ENCODE measurements at regions not wholly inside any gene's neighbourhood (a gene's known extent, or its start where the extent isn't known, plus 50 kb on each side); places are given as distances from the start of the nearest gene placed in this dataset.

DNA sequence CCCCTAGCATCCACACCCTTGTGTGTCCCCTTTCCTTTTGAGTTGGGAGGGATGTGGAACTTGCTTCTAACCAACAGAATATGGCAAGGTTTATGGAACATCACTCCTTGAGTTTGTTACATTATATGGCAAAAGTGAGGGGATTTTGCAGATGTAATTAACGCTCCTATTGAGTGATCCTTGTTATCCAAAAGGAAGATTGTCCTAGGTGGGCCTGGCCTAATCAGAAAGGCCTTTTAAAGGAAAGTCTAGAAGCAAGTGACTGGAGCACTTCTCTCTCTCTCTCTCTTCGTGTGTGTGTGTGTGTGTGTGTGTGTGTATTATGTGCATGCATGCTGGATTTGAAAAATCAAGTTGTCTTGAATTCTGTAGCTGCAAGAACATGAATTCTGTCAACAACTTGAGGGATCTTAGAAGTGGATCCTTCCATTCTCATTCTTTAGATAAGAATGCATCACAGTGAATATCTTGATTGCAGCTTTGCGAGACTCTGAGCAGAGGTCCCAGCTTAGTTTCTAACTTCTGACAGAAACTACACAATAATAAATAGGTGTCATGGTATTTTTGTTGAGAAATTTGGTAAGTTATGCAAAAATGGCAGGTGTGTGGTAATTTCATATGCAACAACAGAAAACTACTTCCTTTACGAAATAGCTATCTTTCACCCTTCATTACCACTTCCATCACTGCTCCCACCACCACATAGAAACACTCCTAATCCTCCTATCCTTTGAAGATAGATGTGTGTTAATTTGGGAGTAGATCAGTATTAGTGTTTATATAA is 360.9 kb upstream of the CBLB start:
- DNase-seq, result no peak

DNA sequence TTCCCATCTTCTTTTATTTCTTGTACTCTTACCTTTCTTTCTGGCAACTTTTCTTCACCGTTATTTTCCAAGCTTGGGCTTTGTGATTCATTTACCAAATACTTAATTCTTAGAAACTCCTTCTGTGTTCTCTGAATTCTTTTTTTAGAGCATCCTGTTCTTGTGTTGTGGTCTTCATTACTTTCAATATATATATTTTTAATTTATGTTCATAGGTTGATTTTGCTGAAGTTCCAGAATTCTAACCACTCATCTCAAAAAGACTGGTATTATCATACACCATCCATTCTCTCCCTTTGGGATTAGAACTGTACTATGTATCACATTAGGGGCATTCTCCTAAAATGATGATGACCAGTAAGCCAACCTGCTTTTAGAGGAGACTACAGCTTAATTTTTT is 362.3 kb upstream of the CBLB start:
- no peak for DNase-seq

DNA sequence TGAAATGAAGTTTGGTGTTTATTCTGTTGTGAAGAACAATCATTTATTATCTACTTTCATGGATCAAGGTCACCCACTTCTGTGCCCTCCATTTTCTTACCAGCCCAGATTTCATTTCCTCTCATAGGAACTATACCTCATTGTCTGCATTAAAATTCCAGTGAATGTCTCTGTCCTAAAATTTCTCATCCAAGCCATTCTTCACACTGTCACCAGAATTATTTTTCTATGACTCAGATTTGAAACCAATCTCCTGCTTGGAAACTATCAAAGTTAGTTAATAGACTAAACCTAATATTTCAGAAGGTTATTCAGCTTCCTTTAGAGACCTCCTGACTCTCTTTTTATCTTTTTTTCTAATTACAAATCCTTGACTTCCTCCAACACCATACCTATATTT is 364.1 kb upstream of the CBLB start:
- no peak for DNase-seq

DNA sequence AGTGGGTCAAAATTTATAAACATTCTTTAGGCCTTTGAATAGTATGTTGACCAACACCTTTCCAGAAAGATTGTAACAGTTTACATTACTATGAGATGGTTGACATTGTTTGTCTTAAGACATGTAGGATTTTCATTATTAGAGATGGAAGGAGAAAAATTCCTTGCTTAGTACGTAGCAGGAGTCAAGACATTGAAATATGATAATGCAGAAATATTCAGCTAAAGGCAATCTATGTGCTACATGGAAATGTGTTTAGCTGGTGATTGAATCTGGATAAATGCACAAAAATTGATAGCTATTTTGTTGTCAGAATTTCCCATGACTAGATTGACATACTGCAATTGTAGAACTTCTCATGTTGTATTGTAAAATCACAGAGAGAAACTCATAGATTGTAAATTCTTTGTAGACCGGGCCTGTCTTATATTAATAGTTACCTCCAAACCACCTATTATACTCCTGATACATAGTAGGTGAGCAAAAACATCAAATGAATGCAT is 370.4 kb upstream of the CBLB start:
- no peak for DNase-seq

DNA sequence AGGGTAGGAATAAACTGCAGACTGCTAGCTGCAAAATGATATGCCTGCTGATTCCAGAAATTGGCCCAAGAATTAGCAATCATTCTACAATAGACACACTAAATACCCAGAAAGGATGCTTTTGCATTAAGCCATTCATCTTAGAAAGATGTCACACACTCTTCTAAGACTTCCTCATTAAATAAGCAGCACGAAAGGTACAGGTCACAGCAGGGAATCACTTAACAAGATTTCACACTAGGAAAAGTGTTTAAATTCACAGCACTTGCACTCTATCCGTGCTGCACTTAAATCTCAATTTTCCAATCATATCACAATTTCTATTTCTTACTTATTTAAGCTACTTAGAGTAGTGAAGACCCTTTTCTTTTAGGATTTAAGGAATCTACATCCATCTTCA is 372.8 kb upstream of the CBLB start:
- DNase-seq, result no peak

DNA sequence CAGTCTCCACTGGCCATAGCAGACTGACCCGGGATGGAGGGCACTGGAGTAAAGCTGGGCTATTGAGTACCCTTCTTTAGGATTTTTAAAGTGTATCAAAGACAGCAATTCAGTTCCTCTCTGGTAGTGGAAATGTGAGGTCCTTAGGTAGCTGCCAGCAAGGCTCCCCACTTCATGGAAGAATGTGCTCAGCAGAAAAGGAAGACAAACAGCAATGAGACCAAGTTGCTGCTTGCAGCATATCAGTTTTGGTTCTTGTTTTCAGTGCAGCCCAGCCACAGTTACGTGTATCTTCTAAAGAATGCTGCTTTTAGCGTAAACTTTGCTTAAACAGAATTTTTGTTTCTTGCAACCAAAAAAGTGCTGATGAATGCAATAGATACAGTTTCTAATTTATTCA is 374.0 kb upstream of the CBLB start:
- no peak for DNase-seq

DNA sequence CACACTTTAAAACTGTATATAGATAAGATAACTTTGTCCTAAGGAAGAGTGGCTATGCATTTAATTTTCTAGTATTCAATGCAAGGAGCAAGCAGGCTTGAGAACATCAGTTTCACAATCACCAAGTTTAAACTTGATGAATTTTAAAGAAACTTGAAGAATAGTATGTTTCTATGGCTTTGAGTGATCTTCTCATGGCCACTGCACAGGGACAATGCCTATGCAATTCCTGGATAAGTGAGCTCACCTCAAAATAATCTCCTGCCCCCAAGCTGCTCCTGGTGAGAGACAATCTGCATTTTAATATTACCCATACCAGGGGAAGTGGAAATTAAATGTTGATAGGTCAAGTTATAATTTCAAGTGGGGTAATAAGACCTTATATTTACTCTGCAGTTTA is 376.6 kb upstream of the CBLB start:
- DNase-seq, result no peak

DNA sequence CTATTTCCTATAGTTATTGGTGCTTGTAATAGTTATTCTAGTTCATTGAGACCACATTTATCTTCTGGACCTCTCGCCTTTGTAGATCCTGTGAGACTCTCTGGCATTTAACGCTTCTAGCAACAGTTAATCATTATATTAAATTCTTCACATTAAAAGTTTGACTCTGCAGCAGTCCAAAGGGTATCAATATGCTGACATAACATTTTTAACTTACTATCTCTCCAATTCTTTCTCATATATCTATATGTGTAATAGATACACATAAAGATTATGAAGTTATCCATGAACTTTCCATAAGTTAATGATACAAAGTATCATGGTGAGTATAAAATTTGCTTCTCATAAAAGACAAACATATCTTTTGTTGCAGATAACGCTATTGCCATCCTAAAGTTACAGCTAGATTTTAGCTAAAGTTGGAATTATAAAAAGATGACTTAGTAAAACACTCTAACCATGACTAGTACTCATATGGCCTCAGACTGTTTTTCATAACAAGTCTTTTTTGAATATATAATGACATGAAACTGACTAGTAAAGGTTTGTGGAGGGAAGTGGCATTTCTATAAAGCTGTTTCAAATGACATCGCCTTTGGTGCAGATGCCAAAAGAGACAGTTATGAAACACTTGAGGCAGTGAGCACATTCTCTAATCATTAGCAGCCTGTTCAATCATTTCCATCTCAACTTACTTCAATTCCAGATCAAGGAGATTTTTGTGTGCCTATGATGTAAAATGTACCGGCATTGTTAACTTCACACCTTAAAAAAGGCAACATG is 379.3 kb upstream of the CBLB start:
- no peak for DNase-seq

DNA sequence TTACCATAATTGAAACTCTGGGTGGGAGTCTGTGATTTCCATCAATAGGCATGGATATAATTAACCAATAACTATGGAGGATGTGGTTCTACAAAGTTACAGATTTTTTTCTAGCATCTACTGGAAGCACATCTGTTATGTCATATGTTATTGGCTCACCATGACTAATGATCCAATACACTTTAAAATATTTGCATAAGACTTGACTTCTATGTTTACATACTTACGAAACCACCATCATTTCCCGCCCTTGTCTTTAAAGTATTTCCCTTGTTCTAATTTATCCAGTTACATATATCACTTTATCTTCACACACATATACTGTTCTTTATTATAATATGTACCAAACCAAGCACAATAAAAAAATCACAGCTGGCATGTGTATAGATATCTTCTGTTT is 380.3 kb upstream of the CBLB start:
- no peak for DNase-seq

DNA sequence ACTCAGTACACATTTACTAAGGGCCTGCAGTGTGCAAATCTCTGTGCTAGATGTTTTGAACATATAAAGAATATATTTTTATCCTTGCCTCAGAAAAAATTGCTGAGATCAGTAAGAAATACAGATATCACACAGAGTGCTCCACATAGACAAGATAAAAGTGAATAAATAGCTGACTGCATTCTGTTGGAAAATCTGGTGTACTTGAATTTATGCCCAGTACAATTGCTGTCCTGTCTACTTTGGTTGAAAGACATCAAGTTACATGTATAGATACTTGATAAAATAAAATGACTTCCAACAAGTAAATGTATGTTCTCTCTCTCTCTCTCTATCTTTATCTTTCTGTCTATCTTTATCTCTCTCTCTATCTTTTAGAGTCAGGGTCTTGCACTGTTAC is 381.2 kb upstream of the CBLB start:
- no peak for DNase-seq

DNA sequence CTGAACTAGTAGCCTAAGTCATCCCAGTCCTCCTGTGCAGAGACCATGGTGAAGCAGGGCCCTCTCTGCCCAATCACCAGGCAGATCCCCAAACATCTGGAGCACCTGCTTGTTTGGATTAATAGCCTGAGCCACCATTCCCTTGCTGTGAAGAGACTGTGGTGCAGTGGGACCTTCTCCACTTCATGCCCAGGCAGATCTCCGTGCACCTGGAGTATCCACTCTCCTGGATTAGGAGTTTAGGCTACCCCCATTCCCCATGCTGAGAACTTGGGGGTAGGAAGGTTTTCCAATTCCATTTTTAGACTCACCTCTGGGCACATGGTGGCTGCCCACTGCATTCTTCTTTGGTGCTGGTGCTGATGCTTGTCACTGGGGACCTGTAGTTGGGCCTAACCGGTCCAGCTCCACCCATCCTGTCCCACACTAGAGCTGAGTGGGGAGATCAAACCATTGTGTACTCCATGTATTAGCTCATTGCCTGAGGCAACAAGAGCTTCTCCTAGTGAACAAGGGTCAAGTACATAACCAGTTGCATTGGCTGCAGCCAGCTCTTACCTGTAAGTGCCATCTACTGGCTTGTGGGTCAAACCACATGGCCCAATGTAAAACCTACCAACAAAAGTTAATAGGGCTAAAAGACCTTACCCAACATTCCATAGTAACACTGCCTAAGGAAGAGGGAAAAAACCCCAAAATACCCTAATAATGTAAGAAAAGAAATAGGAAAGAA is 382.5 kb upstream of the CBLB start:
- DNase-seq, result no peak

DNA sequence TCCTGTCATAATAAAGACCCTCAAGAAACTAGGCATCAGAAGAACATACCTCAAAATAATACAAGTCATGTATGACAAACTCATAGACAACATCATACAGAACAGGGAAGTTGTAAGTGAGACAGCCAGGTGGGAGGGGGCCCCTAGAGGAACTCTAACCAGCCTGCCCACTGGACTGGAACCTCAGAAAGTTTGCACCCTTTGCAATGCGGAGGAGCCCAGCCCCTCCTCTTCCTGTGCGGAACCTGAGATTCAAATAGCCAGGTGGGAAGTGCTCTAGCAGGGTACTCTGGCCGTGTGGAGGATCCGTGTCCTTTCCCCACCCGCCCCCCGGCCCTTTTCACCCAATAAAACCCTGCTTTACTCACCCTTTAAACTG is 387.0 kb upstream of the CBLB start:
- DNase-seq, result no peak

DNA sequence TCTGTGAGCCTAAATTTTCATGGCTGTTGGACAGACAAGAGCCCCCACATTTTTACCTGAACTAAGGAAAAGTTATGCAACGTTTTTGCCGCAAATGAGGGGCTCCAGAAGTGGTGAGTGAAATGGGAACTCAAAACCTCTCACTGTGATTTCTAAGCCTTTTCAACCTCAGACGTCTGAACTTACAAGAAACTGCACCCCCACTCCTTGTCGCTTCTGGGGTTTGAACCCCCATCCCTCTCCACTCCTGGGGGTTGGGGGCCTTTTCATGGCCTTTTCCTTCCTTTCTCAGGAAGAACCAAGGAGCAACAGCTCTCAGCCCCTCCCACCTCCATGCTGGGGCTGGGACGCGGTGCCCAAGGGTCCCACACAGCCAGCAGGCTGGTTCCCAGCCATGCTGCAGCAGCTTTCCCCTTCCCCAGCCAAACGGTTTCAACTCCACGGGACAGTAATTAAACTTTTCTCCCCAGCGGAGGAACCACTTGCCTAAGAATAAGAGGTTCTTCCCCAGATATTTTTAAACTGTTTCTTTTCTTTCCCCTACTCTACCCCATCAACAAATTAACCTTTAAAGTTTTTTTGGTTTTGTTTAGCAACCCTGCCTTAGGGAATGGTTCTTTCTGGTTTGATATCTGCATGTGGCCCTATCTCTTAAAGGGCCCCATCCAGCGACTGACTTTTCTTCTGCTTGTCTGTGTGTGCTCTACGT is 387.6 kb upstream of the CBLB start:
- DNase-seq, result no peak

DNA sequence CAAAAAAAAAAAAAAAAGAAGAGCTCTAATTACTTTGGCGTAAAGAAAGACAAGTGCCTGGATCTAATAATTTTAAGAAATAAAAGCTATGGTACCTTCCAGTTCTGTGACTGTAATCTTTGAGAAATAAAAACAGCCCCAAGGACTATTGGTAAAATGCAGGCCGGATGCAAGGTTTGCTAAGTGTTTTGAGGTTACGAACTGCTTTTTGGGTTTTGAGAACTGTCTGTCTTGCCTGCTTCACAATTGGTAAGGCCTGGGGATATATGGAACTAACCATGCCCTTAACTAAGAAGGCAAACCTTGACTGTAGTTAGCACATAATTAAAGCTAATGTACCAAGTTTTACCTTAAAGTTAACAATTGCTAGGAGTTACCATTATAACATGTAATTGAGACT is 388.4 kb upstream of the CBLB start:
- DNase-seq, result no peak

DNA sequence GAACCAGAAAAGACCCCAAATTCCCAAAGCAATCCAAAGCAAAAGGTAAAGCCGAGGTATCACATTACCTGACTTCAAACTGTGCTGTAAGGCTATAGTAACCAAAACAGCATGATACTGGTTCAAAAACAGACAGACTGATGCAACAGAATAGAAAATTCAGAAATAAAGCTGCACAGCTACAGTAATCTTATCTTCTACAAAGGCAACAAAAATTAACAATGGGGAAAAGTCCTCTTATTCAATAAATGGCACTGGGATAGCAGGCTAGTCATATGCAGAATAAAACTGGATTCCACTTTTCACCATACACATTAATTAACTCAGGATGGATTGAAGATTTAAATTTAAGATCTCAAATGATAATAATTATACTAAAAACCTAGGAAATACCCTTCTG is 392.6 kb upstream of the CBLB start:
- DNase-seq, result no peak

DNA sequence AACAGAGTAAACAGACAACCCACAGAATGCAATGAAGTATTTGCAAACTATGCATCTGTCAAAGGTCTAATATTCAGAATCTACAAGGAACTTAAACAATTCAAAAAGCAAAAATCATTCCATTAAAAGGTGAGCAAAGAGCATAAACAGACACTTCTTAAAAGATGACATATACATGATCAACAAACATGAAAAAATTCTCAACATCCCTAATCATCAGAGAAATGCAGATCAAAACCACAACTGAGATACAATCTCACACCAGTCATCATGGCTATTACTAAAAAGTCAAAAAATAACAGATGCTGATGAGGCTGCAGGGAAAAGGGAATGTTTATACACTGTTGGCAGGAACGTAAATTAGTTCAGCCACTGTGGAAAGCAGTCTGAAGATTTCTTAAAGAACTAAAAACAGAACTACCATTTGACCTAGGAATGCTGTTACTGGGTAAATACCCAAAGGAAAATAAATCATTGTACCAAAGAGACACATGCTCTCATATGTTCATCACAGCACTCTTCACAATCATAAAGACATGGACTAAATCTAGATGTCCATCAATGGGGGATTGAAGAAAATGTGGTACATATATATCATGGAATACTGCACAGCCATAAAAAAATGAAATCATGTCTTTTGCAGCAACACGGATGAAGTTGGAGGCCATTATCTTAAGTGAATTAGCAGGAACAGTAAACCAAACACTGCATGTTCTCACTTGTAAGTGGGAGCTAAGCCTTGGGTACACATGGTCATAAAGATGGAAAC is 393.3 kb upstream of the CBLB start:
- DNase-seq, result no peak

DNA sequence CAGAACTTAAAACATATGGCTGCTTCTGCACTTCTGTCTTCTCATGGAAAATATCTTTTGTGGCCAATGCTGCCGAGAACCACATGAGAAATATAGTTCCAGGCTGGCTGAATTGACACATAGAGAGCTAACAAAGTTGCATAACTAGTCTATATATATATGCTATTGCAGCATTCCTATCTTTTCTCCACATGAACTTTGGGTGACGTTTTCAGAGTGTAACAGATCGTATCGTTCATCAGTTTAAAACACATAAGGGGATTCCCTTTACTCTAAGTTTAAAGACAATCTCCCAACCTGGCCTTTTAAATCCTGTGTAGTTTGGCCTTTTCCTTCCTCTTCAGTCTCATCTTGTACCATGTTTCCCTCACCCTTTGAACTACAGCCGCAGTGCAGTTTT is 394.2 kb upstream of the CBLB start:
- no peak for DNase-seq

DNA sequence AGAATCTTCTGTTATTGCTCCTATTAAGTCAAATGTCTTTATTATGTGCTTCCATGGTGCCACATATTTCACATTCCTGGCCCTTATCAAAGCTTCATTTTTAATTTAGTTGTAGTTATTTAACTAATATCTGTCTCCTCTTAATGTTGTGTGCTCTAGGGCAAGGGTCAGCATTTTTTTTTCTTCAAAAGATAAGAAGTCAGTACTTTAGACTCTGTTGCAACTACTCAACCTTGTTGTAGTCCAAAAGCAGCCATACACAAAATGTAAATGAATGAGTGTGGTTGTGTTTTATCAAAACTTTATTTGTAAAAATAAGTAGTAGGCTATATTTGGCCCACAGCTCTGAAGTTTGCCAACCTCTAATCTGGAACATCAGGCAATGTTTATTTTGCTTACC is 394.7 kb upstream of the CBLB start:
- DNase-seq, result no peak

DNA sequence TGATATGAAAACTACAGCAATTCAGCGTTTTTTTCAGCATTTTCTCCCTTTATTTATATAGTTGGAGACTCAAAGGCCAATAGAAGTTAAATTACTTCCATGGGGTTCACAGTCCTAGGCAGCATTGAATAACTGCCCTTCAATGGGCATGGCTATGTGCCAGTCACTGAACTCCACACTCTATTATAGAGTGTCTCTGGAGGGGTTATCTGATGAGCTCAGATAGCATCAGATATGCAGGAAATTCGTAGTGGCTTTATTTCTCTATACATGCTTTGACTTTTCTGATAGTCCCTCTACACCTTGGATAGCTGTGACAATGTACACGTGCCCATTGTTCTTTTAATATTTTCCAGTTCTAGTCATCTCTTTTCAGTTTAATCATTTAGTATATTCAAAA is 396.9 kb upstream of the CBLB start:
- DNase-seq, result no peak

DNA sequence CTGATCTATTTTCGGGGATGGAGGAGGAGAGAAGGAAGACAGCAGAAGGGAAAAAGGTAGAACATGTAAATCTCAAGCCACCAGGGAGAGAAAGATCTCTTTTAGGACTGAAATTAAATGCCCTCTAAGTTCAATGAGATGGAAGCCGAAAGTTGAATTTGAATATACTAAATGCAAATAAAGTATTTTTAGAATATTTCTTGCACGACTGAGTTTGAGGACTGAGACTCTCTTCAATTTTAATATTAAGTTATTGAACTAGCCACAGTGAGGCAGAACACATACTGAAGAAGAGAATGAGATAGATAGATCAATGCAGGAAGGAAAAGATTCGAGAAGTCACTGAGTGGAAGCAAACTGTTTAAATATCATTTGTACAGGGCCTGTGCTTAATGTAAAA is 399.9 kb upstream of the CBLB start:
- no peak for DNase-seq

DNA sequence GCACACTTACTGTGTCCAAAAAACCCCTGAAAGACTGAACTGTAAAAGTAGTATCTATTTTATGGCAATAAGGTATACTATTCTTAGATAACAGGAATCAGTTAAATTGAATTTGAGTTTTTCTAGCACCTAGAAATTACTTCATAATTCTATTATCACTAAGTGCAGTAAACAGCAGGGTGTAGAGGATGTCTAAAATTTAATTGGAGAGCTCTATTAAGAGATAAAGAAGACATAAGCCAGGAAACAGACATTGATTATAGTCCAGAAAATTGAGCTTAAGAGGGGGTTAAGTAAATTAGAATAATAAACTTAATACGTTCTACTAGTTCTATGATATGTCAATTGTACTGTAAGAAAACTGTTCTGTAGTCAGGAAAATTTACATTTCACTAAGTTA is 403.5 kb upstream of the CBLB start:
- no peak for DNase-seq

DNA sequence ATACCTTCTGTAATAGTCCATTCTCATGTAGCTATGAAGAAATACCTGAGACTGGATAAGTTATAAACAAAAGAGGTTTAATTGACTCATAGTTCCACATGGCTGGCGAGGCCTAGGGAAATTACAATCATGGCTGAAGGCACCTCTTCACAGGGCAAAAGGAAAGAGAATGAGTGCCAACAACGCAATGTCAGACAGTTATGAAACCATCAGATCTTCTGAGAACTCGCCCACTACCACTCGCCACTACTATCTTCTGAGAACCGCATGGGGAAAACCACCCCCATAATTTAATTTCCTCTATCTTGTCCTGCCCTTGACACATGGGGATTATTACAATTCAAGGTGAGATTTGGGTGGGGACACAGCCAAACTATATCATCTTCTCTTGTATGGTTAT is 406.8 kb upstream of the CBLB start:
- no peak for DNase-seq

Data from stimulated activated CD4-positive, alpha-beta T cell treated with anti-CD3 and anti-CD28 coated beads, Interleukin-2, amount 100 ng/mL, for 24 hours (primary cell).